Smooth muscle cell (in vitro differentiated cells): ENCODE measurements at regions not wholly inside any gene's neighbourhood (a gene's known extent, or its start where the extent isn't known, plus 50 kb on each side); places are given as distances from the start of the nearest gene placed in this dataset.

Source experiments
- DNase-seq: peaks from one replicate; lab custom pipeline; 2025; ENCODE audit not compliant: unreplicated experiment; lab: John Stamatoyannopoulos, UW
- H2AFZ ChIP-seq: fragments of 200-600 bp; sonication (generic); 2 replicates; pipeline ENCODE4 v1.6.0; 2016; ENCODE audit warnings: antibody characterized with exemption, low read depth, mild to moderate bottlenecking
- H3F3A ChIP-seq: fragments of 200-600 bp; sonication (generic); 2 replicates; pipeline ENCODE4 v1.6.0; 2017; ENCODE audit warnings: antibody characterized with exemption, low read depth
- H3K27ac ChIP-seq: fragments of 200-600 bp; sonication (generic); 2 replicates; pipeline ENCODE4 v1.5.1; 2016; ENCODE audit warnings: low read depth, mild to moderate bottlenecking
- H3K27me3 ChIP-seq: fragments of 200-600 bp; sonication (generic); 2 replicates; pipeline ENCODE4 v1.6.1; 2016; ENCODE audit warnings: low read depth, mild to moderate bottlenecking
- H3K36me3 ChIP-seq: fragments of 200-600 bp; sonication (generic); 2 replicates; pipeline ENCODE4 v1.5.1; 2016; ENCODE audit warnings: low read depth
- H3K4me1 ChIP-seq: fragments of 200-600 bp; sonication (generic); 2 replicates; pipeline ENCODE4 v1.5.1; 2016; ENCODE audit warnings: low read depth
- H3K4me2 ChIP-seq: fragments of 200-600 bp; sonication (generic); 2 replicates; pipeline ENCODE4 v1.6.0; 2016; ENCODE audit warnings: mild to moderate bottlenecking
- H3K4me3 ChIP-seq: fragments of 200-600 bp; sonication (generic); 2 replicates; pipeline ENCODE4 v1.5.1; 2016; ENCODE audit warnings: mild to moderate bottlenecking
- H3K79me2 ChIP-seq: fragments of 200-600 bp; sonication (generic); 2 replicates; pipeline ENCODE4 v1.6.0; 2016; ENCODE audit warnings: low read depth, mild to moderate bottlenecking
- H3K9ac ChIP-seq: fragments of 200-600 bp; sonication (generic); 2 replicates; pipeline ENCODE4 v1.6.0; 2016; ENCODE audit warnings: low read depth
- H3K9me3 ChIP-seq: fragments of 200-600 bp; sonication (generic); replicated peaks from 2 replicates; pipeline ENCODE4 v1.5.1; 2016; ENCODE audit warnings: low read depth
- H4K20me1 ChIP-seq: fragments of 200-600 bp; sonication (generic); 2 replicates; pipeline ENCODE4 v1.6.0; 2016; ENCODE audit warnings: low read depth
- WGBS: methylation state at CpG from one replicate; pipeline ENCODE4 v1.1.7; 2016; ENCODE audit warnings: low lambda C conversion rate; 5-methylcytosine and 5-hydroxymethylcytosine counted together
- TF ChIP-seq, protein P1 (sequence below): fragments of 200-600 bp; sonication (generic); IDR thresholded peaks from 2 replicates; pipeline ENCODE4 v1.5.1; 2017; ENCODE audit warnings: borderline replicate concordance, mild to moderate bottlenecking, antibody characterized with exemption; ENCODE audit not compliant: insufficient read depth, poor library complexity, severe bottlenecking

DNA sequence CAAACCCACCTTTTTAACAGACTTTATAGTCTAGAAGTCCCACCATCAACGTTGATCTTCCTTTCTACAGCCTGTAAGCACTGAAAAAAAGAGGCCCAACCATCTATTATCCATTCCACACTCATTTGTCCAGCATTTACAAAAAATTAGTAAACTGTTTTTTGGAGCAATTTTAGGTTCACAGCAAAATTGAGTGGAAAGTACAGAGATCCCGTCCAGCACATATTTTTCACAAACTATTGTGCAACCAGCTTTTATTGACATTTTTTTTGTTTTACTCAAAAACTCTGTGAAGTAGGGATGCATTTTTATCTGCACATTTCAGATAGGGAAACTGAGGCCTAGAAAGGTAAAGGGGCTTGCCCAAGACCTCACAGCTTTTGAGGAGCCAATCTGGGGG is 68.6 kb downstream of the TNP1 start:
- peak overlapping the region; percentile 46 for H3K4me2 ChIP-seq
- peak overlapping the region; percentile 69 for H3K9ac ChIP-seq
- peaks cover 32% of the 10 kb centered on the region for H3K4me1 ChIP-seq
- peaks cover 24% of the 10 kb centered on the region for H3F3A ChIP-seq
- no peaks in the 10 kb centered on the region for H4K20me1 ChIP-seq
- TF ChIP-seq, protein P1, sequence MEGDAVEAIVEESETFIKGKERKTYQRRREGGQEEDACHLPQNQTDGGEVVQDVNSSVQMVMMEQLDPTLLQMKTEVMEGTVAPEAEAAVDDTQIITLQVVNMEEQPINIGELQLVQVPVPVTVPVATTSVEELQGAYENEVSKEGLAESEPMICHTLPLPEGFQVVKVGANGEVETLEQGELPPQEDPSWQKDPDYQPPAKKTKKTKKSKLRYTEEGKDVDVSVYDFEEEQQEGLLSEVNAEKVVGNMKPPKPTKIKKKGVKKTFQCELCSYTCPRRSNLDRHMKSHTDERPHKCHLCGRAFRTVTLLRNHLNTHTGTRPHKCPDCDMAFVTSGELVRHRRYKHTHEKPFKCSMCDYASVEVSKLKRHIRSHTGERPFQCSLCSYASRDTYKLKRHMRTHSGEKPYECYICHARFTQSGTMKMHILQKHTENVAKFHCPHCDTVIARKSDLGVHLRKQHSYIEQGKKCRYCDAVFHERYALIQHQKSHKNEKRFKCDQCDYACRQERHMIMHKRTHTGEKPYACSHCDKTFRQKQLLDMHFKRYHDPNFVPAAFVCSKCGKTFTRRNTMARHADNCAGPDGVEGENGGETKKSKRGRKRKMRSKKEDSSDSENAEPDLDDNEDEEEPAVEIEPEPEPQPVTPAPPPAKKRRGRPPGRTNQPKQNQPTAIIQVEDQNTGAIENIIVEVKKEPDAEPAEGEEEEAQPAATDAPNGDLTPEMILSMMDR: no peak
- H2AFZ ChIP-seq: no peak overlapping the region
- no peak for DNase-seq
- H3K4me3 ChIP-seq: no peak overlapping the region
- peak overlapping the region; percentile 95 for H3K27ac ChIP-seq
- no peaks in the 10 kb centered on the region for H3K9me3 ChIP-seq
- 46% methylated on average over 2 of the region's 2 CpGs for whole genome bisulfite sequencing
- no peaks in the 10 kb centered on the region for H3K79me2 ChIP-seq
- no peaks in the 10 kb centered on the region for H3K36me3 ChIP-seq
- no peaks in the 10 kb centered on the region for H3K27me3 ChIP-seq

DNA sequence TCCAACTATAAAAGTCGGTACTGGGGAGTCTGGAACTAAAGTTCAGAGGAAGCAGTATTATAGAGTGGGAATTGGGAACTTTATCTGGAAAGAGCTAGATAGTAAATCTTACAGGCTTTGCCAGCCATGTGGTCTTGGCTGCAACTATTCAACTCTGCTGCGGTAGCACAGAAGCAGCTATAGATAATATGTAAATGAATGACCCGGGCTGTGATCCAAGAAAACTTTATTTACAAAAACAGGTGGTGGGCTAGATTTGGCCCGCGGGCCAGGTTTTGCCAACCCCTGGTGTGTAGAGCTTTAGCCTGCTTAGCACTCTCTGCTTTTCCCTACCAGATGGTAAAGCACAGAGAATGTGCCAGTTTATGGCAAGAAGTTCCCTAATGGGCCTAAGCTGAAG is 70.8 kb downstream of the TNP1 start:
- no peaks in the 10 kb centered on the region for H3K9me3 ChIP-seq
- TF ChIP-seq, protein P1: no peak
- H3K36me3 ChIP-seq: no peaks in the 10 kb centered on the region
- no peaks in the 10 kb centered on the region for H4K20me1 ChIP-seq
- H3K4me1 ChIP-seq: peaks cover 32% of the 10 kb centered on the region
- H3K4me3 ChIP-seq: no peak overlapping the region
- H2AFZ ChIP-seq: no peak overlapping the region
- DNase-seq: no peak
- 19% methylated on average over 5 of the region's 5 CpGs for WGBS
- H3K4me2 ChIP-seq: no peak overlapping the region
- H3K27ac ChIP-seq: peak overlapping the region; percentile 95
- no peak overlapping the region for H3K9ac ChIP-seq
- no peaks in the 10 kb centered on the region for H3K79me2 ChIP-seq
- H3F3A ChIP-seq: peaks cover 19% of the 10 kb centered on the region
- no peaks in the 10 kb centered on the region for H3K27me3 ChIP-seq

DNA sequence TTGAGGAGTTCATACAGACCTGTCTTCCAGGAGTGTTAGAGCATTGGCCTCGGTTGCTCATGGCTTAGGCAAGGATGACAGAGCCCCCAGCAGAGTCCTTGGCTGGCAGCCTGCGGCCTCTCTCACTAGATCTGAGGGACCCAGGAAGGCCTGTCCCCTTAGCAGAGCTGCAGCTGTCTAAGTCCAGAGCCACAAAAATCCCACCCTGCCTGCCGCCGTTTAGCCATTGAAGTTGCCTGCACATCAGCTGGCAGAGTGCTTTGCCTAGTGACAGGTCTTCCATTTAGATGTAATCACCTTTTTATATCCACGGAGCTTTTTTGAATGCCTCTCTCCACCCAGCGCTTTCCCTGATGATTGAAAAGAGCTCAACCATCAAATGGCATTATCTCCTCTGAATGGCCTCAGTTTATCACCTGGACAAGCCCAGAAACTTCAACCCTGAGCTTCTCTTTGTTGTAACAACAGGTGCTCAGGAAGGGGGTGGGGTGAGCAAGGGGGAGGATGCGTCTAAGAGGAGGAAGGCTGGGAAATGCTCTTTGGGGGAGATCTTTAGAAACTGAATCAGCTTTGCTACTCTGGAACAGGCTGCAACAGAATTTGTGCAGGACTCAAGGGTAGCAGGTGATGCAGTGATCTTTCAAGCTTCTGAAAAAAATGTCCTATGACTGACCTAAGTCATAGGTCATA is 71.9 kb downstream of the TNP1 start:
- no peaks in the 10 kb centered on the region for H4K20me1 ChIP-seq

More for the DNA sequence above, 71.9 kb downstream of the TNP1 start:
- H3K36me3 ChIP-seq: no peaks in the 10 kb centered on the region
- no peak overlapping the region for H3K4me2 ChIP-seq
- WGBS: 80% methylated on average over 7 of the region's 7 CpGs
- no peak overlapping the region for H2AFZ ChIP-seq
- peak overlapping the region; percentile 95 for H3K27ac ChIP-seq
- TF ChIP-seq, protein P1: no peak
- peaks cover 32% of the 10 kb centered on the region for H3K4me1 ChIP-seq
- H3K9me3 ChIP-seq: no peaks in the 10 kb centered on the region
- no peaks in the 10 kb centered on the region for H3K27me3 ChIP-seq
- no peaks in the 10 kb centered on the region for H3K79me2 ChIP-seq
- H3K4me3 ChIP-seq: no peak overlapping the region
- peaks cover 19% of the 10 kb centered on the region for H3F3A ChIP-seq
- H3K9ac ChIP-seq: no peak overlapping the region
- DNase-seq: no peak
